Fibroblast of villous mesenchyme (primary cell): ENCODE measurements at regions not wholly inside any gene's neighbourhood (a gene's known extent, or its start where the extent isn't known, plus 50 kb on each side); places are given as distances from the start of the nearest gene placed in this dataset.
"Not testable (repeated sequence)": the region's sequence is repeated elsewhere in the genome, so short reads cannot be mapped to it uniquely, and the experiment has no call there.

Source experiments
- DNase-seq: peaks from one replicate; pipeline ENCODE4 v3.0.0-alpha.2; 2010; ENCODE audit warnings: low read depth
- H3K4me3 ChIP-seq: 2 replicates; pipeline ENCODE4 v1.5.1; 2011; ENCODE audit warnings: low read depth, mild to moderate bottlenecking, low read length
- TF ChIP-seq, protein P1 (sequence below): IDR thresholded peaks from 2 replicates; pipeline ENCODE4 v1.5.1; 2012; ENCODE audit warnings: low read depth, mild to moderate bottlenecking, low read length; ENCODE audit not compliant: insufficient read depth

DNA sequence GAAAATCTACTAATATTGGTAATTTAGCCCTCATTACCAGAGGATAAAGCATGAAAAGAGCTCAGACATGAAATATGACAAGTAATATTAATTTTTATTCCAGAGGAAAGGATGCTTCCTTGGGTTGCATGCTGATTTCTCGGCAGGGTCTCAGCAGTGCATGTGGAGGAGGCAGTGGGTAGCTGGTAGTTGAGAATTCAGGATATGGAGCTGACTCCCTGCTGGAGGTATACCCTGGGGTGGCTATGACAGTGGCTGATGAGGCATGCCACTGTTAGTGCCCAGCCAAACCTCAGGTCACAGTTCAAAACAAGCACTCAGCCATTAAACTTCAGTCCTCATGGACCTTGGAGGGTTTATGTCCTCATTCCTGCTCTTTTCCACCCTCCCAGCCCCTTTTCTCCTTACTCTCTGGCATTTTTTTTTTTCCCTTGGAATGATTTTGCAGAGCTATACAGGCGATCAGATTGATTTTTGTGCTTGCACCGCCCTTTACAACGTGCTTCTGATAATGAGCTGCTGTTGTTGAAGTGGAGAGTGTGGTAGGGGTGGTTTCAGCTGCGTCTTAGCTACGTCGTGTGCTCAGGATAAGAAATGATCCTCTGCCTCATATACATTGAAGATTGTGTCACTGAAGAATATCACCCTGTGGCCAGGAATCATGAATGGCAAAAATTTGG is 761.9 kb upstream of the MMS22L start:
- TF ChIP-seq, protein P1, sequence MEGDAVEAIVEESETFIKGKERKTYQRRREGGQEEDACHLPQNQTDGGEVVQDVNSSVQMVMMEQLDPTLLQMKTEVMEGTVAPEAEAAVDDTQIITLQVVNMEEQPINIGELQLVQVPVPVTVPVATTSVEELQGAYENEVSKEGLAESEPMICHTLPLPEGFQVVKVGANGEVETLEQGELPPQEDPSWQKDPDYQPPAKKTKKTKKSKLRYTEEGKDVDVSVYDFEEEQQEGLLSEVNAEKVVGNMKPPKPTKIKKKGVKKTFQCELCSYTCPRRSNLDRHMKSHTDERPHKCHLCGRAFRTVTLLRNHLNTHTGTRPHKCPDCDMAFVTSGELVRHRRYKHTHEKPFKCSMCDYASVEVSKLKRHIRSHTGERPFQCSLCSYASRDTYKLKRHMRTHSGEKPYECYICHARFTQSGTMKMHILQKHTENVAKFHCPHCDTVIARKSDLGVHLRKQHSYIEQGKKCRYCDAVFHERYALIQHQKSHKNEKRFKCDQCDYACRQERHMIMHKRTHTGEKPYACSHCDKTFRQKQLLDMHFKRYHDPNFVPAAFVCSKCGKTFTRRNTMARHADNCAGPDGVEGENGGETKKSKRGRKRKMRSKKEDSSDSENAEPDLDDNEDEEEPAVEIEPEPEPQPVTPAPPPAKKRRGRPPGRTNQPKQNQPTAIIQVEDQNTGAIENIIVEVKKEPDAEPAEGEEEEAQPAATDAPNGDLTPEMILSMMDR, result no peak
- DNase-seq, result no peak
- no peak overlapping the region for H3K4me3 ChIP-seq

DNA sequence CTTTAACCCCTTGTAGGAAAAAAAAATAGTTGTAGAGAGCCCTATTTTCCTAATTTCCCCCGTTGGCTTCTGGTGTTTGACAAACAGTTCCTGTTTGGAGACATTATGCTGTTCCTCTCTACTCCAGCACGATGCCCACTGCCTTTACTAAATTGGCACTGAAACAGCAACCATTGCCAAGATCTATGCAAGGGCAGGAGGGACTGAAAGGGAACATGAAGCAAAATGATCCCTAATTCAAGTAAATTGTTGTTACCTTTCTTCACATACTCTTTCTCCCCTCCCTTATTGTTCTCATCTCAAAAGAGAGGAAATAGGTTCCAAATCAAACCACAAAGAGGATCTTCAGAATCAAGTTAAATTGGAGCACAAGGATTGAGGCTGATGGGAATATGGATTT is 764.1 kb upstream of the MMS22L start:
- no peak overlapping the region for H3K4me3 ChIP-seq
- DNase-seq, result no peak
- TF ChIP-seq, protein P1, result no peak

DNA sequence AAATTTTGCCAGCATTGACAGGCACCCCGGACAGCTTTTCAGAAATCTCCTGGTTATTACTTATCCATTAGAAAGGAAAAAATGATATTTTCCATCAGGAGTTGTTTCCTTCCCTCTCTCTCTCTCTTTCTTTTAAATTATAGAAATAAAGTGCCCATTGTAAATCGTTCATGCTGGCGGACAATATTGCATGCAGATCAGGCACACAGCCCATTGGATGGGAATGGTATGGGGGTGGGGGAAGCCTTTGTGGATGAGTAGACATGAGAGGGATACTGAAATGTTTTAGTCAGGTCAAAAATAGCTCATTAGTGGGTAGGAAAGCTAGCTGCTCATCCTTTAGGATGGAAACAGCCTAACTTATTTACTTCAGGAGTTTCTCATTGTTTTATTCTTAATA is 764.9 kb upstream of the MMS22L start:
- TF ChIP-seq, protein P1, result no peak
- no peak overlapping the region for H3K4me3 ChIP-seq

DNA sequence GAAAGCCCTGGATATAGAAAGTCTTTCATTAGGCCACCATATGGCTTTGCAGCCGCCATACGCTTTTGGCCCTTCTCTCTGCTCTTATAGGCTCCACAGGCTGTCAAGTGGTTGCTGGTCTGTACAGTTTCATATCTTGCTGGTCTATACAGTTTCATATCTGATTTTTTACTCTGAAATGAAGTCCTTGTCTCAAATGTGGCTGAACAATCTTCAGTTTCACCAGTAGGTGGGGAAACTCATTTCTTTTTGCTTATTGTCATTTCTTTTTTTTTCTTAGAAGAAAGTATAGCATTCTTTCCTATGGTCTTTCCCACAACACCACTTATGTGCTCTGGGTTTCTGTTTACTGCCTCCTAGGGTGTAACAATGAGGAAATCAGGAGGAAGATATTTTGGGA is 771.4 kb upstream of the MMS22L start:
- DNase-seq, result no peak
- H3K4me3 ChIP-seq, result no peak overlapping the region
- TF ChIP-seq, protein P1, result no peak

More for the DNA sequence above, 764.9 kb upstream of the MMS22L start:
- DNase-seq, result no peak

DNA sequence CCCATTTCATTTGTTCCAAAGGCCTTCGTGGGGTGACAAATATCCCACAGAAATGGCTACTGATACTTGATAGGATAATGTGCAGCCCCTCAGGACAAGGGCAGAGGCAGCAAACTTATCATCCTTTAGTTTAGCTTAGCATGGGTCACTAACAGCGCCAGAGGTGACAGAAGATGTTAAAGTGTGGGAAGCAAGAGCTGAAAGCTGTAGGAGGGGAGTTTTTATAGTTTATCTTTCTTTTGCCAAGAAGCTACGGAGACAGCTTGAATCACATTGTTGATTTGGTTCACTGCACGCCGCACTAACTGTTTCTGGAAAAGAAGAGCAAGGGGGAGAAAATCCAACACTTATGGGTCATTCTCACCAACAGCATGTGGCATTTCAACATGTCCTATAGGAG is 773.9 kb upstream of the MMS22L start:
- H3K4me3 ChIP-seq, result no peak overlapping the region
- DNase-seq, result no peak

DNA sequence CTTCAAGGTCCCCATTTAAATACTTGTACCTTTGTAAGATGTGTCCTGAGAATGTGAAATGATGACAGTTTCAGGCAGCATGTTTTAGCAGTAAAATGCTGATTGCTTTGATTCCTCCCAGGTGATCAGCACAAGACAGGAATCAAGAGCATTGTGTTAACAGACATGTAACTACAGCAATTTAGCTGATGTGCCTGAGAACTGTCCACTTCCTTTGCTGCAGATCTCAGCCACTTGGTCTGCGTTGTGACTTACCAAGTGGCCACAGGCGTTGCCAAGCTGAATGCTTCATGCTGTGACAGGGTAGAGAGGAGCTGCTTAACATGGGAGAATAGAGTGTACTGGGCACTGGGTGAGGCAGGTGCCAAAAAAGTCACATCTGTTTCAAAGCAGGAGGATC is 767.0 kb upstream of the POU3F2 start:
- no peak overlapping the region for H3K4me3 ChIP-seq
- DNase-seq, result no peak
- TF ChIP-seq, protein P1, result no peak

More for the DNA sequence above, 773.9 kb upstream of the MMS22L start:
- TF ChIP-seq, protein P1, result no peak

DNA sequence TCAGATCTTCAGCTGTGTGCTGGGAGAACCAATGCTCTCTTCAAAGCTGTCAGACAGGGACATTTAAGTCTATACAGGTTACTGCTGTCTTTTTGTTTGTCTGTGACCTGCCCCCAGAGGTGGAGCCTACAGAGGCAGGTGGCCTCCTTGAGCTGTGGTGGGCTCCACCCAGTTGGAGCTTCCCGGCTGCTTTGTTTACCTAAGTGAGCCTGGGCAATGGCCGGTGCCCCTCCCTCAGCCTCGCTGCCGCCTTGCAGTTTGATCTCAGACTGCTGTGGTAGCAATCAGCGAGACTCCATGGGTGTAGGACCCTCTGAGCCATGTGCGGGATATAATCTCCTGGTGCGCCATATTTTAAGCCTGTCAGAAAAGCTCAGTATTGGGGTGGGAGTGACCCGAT is 745.8 kb upstream of the POU3F2 start:
- not testable (repeated sequence) for DNase-seq, H3K4me3 ChIP-seq
